ENCODE measurements at regions not wholly inside any gene's neighbourhood (a gene's known extent, or its start where the extent isn't known, plus 50 kb on each side); places are given as distances from the start of the nearest gene placed in this dataset.

GRCh38 chr17:63275318-63275970 is 170.7 kb downstream of the CYB561 start:
- no peak for DNase-seq (ENCODE audit: low read depth)
- no peak overlapping the region for H3K4me3 ChIP-seq (ENCODE audit: low read depth, low read length)
- TF ChIP-seq CTCF (IDR thresholded peaks at IDR 0.05; ENCODE audit: control insufficient read depth, extremely low read depth, insufficient read depth) = no peak

GRCh38 chr17:63275971-63276745 is 169.9 kb downstream of the CYB561 start:
- TF ChIP-seq CTCF (IDR thresholded peaks at IDR 0.05; ENCODE audit: control insufficient read depth, extremely low read depth, insufficient read depth) = no peak
- H3K4me3 ChIP-seq (ENCODE audit: low read depth, low read length) = no peak overlapping the region
- DNase-seq (ENCODE audit: low read depth) = no peak

GRCh38 chr17:63276821-63277220 is 169.3 kb downstream of the CYB561 start:
- DNase-seq (ENCODE audit: low read depth) = no peak

GRCh38 chr17:63277629-63278028 is 168.5 kb downstream of the CYB561 start:
- no peak for DNase-seq (ENCODE audit: low read depth)
- no peak for TF ChIP-seq CTCF (IDR thresholded peaks at IDR 0.05; ENCODE audit: control insufficient read depth, extremely low read depth, insufficient read depth)

More at GRCh38 chr17:63276821-63277220, 169.3 kb downstream of the CYB561 start:
- no peak overlapping the region for H3K4me3 ChIP-seq (ENCODE audit: low read depth, low read length)
- TF ChIP-seq CTCF (IDR thresholded peaks at IDR 0.05; ENCODE audit: control insufficient read depth, extremely low read depth, insufficient read depth) = no peak

GRCh38 chr17:63278728-63279442 is 167.2 kb downstream of the CYB561 start:
- no peak for DNase-seq (ENCODE audit: low read depth)
- no peak for TF ChIP-seq CTCF (IDR thresholded peaks at IDR 0.05; ENCODE audit: control insufficient read depth, extremely low read depth, insufficient read depth)
- no peak overlapping the region for H3K4me3 ChIP-seq (ENCODE audit: low read depth, low read length)

More at GRCh38 chr17:63277629-63278028, 168.5 kb downstream of the CYB561 start:
- no peak overlapping the region for H3K4me3 ChIP-seq (ENCODE audit: low read depth, low read length)

- no peak for TF ChIP-seq CTCF (IDR thresholded peaks at IDR 0.05; ENCODE audit: control insufficient read depth, extremely low read depth, insufficient read depth)
- no peak overlapping the region for H3K4me3 ChIP-seq (ENCODE audit: low read depth, low read length)
- no peak for DNase-seq (ENCODE audit: low read depth)
These were observed 166.4 kb downstream of the CYB561 start for GRCh38 chr17:63279498-63280230.
